Pancreas (tissue), 10 donors: ENCODE measurements at regions not wholly inside any gene's neighbourhood (a gene's known extent, or its start where the extent isn't known, plus 50 kb on each side); places are given as distances from the start of the nearest gene placed in this dataset.

Experiments used
- ATAC-seq, 4 donors: fragments of 200-7000 bp; cut with Tn5 transposase; one replicate each; pipeline versions ENCODE4 v1.8.0 to v1.9.1; 2020; ENCODE audit warnings: mild to moderate bottlenecking in 4 of 4, moderate library complexity in 4 of 4
- DNase-seq, 6 donors: peaks; one replicate each; pipeline ENCODE4 v3.0.0-alpha.2; 2020
- FAIRE-seq: peaks from 2 replicates; lab custom pipeline; 2012; peaks lifted over from hg19 to GRCh38; lab: Jason Lieb, UNC
- H3K27ac ChIP-seq, 4 donors: fragments of 200-600 bp; sonication (generic); 1 replicate in 3 of 4; 2 replicates in 1 of 4; pipeline versions ENCODE4 v1.5.0 to v1.8.0; 2020
- H3K27me3 ChIP-seq, 4 donors: fragments of 200-600 bp; one replicate each; pipeline ENCODE4 v1.8.0; 2021
- H3K36me3 ChIP-seq, 3 donors: fragments of 200-600 bp; sonication (generic) in 1 of 3; one replicate each; pipeline versions ENCODE4 v1.5.0 to v1.8.0; 2020 to 2021
- H3K4me1 ChIP-seq, 3 donors: fragments of 200-600 bp; one replicate each; pipeline ENCODE4 v1.8.0; 2021
- H3K4me3 ChIP-seq, 4 donors: fragments of 200-600 bp; sonication (generic) in 2 of 4; one replicate each; pipeline versions ENCODE4 v1.5.0 to v1.8.0; 2020 to 2021
- H3K9me3 ChIP-seq, 4 donors: fragments of 200-600 bp; one replicate each; pipeline ENCODE4 v1.8.0; 2021
- WGBS, 2 donors: extraction: QIAGEN DNeasy Blood & Tissue Kit; methylation state at CpG; one replicate each; pipeline ENCODE4 v1.1.7; 2013; 5-methylcytosine and 5-hydroxymethylcytosine counted together
- intact Hi-C, 3 donors: fragments of 100-400 bp; cut with DNase I; formaldehyde crosslinking; loops; one replicate each; pipeline versions ENCODE4 v1.11.1 to v1.14.2; 2022
- TF ChIP-seq, protein P1 (sequence below), 4 donors: fragments of 200-600 bp; sonication (generic) in 3 of 4; IDR thresholded peaks; one replicate each; pipeline versions ENCODE4 v1.5.0 to v1.8.0; 2021; ENCODE audit warnings: antibody characterized with exemption in 4 of 4
- donor health status: healthy with polysubstance abuse.
- donor health status: DM: no; HTN: no; CAD: no; lungs with moderate emphysema.
- donor health status: DM: no; HTN: no; CAD: no.
- donor health status: control.
- donor health status: control.
- donor health status: Bipolar disorder and iron deficiency.
- donor health status: DM: yes; HTN: yes; CAD: no.
- donor health status: DM: no; HTN: no; CAD: no.
- donor health status: DM: no; HTN: no; CAD: no.
- donor health status: DM: yes; HTN: yes; CAD: no.

GRCh38 chr18:39648616-39649015 is 2083.0 kb upstream of the CELF4 start:
- H3K27ac ChIP-seq, result no peak overlapping the region
- 78 to 92% methylated on average over 1 of the region's 1 CpG for WGBS, 2 donors
- no peak for ATAC-seq
- no peaks in the 10 kb centered on the region for H3K27me3 ChIP-seq
- no peak for FAIRE-seq
- no peaks in the 10 kb centered on the region for H3K4me1 ChIP-seq
- no peaks in the 10 kb centered on the region for H3K9me3 ChIP-seq
- intact Hi-C loops, result no loop called here
- DNase-seq, result no peak
- TF ChIP-seq, protein P1, sequence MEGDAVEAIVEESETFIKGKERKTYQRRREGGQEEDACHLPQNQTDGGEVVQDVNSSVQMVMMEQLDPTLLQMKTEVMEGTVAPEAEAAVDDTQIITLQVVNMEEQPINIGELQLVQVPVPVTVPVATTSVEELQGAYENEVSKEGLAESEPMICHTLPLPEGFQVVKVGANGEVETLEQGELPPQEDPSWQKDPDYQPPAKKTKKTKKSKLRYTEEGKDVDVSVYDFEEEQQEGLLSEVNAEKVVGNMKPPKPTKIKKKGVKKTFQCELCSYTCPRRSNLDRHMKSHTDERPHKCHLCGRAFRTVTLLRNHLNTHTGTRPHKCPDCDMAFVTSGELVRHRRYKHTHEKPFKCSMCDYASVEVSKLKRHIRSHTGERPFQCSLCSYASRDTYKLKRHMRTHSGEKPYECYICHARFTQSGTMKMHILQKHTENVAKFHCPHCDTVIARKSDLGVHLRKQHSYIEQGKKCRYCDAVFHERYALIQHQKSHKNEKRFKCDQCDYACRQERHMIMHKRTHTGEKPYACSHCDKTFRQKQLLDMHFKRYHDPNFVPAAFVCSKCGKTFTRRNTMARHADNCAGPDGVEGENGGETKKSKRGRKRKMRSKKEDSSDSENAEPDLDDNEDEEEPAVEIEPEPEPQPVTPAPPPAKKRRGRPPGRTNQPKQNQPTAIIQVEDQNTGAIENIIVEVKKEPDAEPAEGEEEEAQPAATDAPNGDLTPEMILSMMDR (IDR thresholded peaks at IDR 0.05), result no peak
- no peaks in the 10 kb centered on the region for H3K36me3 ChIP-seq
- no peak overlapping the region for H3K4me3 ChIP-seq

GRCh38 chr18:39647627-39648534 is 2082.3 kb upstream of the CELF4 start:
- TF ChIP-seq, protein P1 (IDR thresholded peaks at IDR 0.05), result no peak
- ATAC-seq (peak in 2 of 4 donors; percentile 23 to 34), FAIRE-seq (no peak), DNase-seq (no peak)
- no peaks in the 10 kb centered on the region for H3K36me3 ChIP-seq
- no peaks in the 10 kb centered on the region for H3K27me3 ChIP-seq
- H3K4me3 ChIP-seq, result no peak overlapping the region
- H3K9me3 ChIP-seq, result no peaks in the 10 kb centered on the region
- WGBS, 2 donors, result 38% methylated on average over 4 of the region's 4 CpGs
- intact Hi-C loops, result no loop called here
- H3K27ac ChIP-seq, result no peak overlapping the region
- H3K4me1 ChIP-seq, result no peaks in the 10 kb centered on the region

DNA sequence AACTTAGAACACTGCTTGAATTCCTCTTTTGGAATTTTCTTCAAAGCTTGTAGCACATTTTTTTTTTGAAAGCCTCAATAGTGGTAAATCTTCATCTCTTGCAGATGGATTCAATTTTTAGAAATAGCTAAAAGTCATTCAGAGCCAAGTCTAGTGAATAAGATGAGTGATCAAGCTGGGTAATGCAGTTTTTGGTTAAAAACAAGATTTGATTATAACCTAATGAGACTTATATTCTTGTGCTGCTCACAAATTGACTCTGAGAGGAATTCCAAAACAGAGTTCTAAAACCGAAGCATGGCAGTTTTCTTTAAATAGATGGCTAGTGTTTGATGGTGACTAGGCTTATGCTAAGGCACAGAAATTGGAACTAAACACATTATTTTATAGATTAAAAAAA is 2072.6 kb upstream of the CELF4 start:
- FAIRE-seq (no peak), DNase-seq (no peak), ATAC-seq (no peak)
- Histone ChIP-seq H3K4me3 (no peak overlapping the region), H3K36me3 (no peaks in the 10 kb centered on the region), H3K9me3 (no peaks in the 10 kb centered on the region), H3K27ac (no peak overlapping the region), H3K27me3 (no peaks in the 10 kb centered on the region), H3K4me1 (no peaks in the 10 kb centered on the region)
- WGBS, 2 donors, result 55 to 69% methylated on average over 1 of the region's 1 CpG
- intact Hi-C loops, result no loop called here
- TF ChIP-seq, protein P1 (IDR thresholded peaks at IDR 0.05), result no peak

DNA sequence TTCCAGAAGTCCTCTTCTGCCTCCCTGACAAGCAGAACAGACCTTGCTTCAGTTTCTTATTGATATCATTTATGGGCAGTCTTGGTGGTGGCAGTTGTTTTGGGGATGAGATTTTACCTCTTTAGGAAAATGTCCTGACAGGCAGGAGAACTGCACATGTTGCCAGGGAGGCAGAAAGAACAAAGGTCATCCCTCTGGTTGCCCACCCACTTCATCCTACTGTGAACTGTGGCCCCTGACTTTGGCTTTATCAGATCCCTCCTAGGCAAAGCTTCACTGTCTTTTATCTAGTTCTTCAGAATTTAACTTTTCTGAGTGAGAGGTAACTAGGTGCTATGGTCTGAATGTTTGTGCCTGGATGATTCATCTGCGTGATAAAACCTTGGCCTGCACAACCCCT is 2071.3 kb upstream of the CELF4 start:
- Histone ChIP-seq H3K4me1 (no peaks in the 10 kb centered on the region), H3K4me3 (no peak overlapping the region), H3K36me3 (no peaks in the 10 kb centered on the region), H3K27me3 (no peaks in the 10 kb centered on the region), H3K27ac (no peak overlapping the region), H3K9me3 (no peaks in the 10 kb centered on the region)
- intact Hi-C loops, result no loop called here
- ATAC-seq (no peak), FAIRE-seq (no peak), DNase-seq (no peak)
- TF ChIP-seq, protein P1 (IDR thresholded peaks at IDR 0.05), result no peak
- 71 to 79% methylated on average over 1 of the region's 1 CpG for WGBS, 2 donors

DNA sequence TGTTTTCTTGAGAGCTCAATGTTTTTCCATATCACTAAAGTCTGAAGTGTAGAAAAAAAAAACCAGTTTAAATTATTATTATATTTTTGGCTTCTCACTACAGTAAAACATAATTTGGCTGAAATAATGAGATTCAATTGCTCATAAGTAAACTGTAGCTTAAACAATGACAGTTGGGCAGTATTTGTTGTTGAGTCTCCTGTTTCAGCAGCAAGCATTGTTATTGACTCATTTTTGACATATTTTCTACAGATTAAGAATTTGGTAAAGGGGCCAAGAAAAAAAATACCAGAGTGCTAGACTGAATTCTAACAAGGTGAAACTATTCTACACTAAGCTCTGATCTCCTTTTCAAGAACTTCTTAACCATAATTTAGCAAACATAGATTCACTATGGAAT is 2070.4 kb upstream of the CELF4 start:
- H3K4me1 ChIP-seq, result no peaks in the 10 kb centered on the region
- ATAC-seq (no peak), FAIRE-seq (no peak), DNase-seq (no peak)
- TF ChIP-seq, protein P1 (IDR thresholded peaks at IDR 0.05), result no peak
- H3K4me3 ChIP-seq, result no peak overlapping the region
- H3K36me3 ChIP-seq, result no peaks in the 10 kb centered on the region
- no peaks in the 10 kb centered on the region for H3K9me3 ChIP-seq
- H3K27me3 ChIP-seq, result no peaks in the 10 kb centered on the region
- no peak overlapping the region for H3K27ac ChIP-seq
- intact Hi-C loops, result no loop called here
